HCT116 (cell line): ENCODE measurements at regions not wholly inside any gene's neighbourhood (a gene's known extent, or its start where the extent isn't known, plus 50 kb on each side); places are given as distances from the start of the nearest gene placed in this dataset.

ENCODE experiments used
- ATAC-seq: fragments of 200-7000 bp; cut with Tn5 transposase; 2 replicates; pipeline ENCODE4 v1.9.1; 2020; ENCODE audit warnings: mild to moderate bottlenecking, moderate library complexity
- BruUV-seq: library from RNA; stranded (reverse); fragments of 400-500 nt; replicated peaks from 2 replicates; lab custom pipeline; 2021; lab: Mats Ljungman, UMichigan
- CTCF ChIA-PET: fragments of 300-600 bp; sonication (Branson Sonifier 250); formaldehyde crosslinking; loops from one replicate; lab custom pipeline; 2021; ENCODE audit warnings: antibody characterized with exemption; lab: Charles Lee
- POLR2A ChIA-PET: fragments of 300-600, 350-600 bp; sonication (Branson Sonifier 250); formaldehyde crosslinking; loops from one replicate; lab custom pipeline; 2021; ENCODE audit warnings: antibody characterized with exemption; lab: Charles Lee
- RAD21 ChIA-PET, 2 experiments: fragments of 300-600 bp; sonication (Branson Sonifier 250); formaldehyde crosslinking; loops; one replicate each; lab custom pipeline; 2023; ENCODE audit warnings: low total read pairs in 2 of 2; ENCODE audit not compliant: uncharacterized antibody in 2 of 2, unreplicated experiment in 2 of 2, low non-redundant PET in 1 of 2; lab: Charles Lee
- DNase-seq: peaks from one replicate; pipeline ENCODE4 v3.0.0-alpha.2; 2010; ENCODE audit warnings: low read depth, low spot score
- H2AFZ ChIP-seq: fragments of 200-600 bp; shearing (Covaris generic), sonication (generic); 2 replicates; pipeline ENCODE4 v1.6.1; 2017; ENCODE audit warnings: low read depth, mixed run types, mixed read lengths, antibody characterized with exemption, low read length; ENCODE audit not compliant: poor library complexity, severe bottlenecking
- H3K27ac ChIP-seq: 2 replicates; pipeline ENCODE4 v1.5.1; 2012; ENCODE audit warnings: low read depth, low read length
- H3K27me3 ChIP-seq: fragments of 200-600 bp; sonication (generic); 2 replicates; pipeline ENCODE4 v1.6.1; 2016; ENCODE audit warnings: mixed run types, low read length, mixed read lengths; ENCODE audit not compliant: insufficient read depth
- H3K36me3 ChIP-seq, 2 experiments: fragments of 200-500 bp in 1 of 2; fragments of 200-600 bp in 1 of 2; sonication (Bioruptor generic) in 1 of 2; sonication (generic) in 1 of 2; 2 replicates each; pipeline versions ENCODE4 v1.5.1 to v1.6.1; 2014 to 2016; ENCODE audit warnings: low read length in 2 of 2, inconsistent platforms in 1 of 2, mixed read lengths in 1 of 2, mixed run types in 1 of 2; ENCODE audit not compliant: insufficient read depth in 2 of 2, control insufficient read depth in 1 of 2
- H3K4me1 ChIP-seq, 2 experiments: fragments of 200-600 bp in 1 of 2; sonication (generic) in 1 of 2; 2 replicates each; pipeline versions ENCODE4 v1.5.1 to v1.6.1; 2012 to 2017; ENCODE audit warnings: low read length in 2 of 2, inconsistent platforms in 1 of 2, mild to moderate bottlenecking in 1 of 2, mixed read lengths in 1 of 2, mixed run types in 1 of 2, moderate library complexity in 1 of 2; ENCODE audit not compliant: insufficient read depth in 2 of 2, control insufficient read depth in 1 of 2
- H3K4me2 ChIP-seq: fragments of 200-600 bp; sonication (generic); 2 replicates; pipeline ENCODE4 v1.6.1; 2017; ENCODE audit warnings: mixed run types, low read length, mixed read lengths
- H3K4me3 ChIP-seq, 2 experiments: fragments of 200-600 bp in 1 of 2; sonication (generic) in 1 of 2; replicated peaks in 1 of 2; 2 replicates each; pipeline ENCODE4 v1.5.1; 2011 to 2016; ENCODE audit warnings: low read length in 2 of 2, control low read depth in 1 of 2, low read depth in 1 of 2, mild to moderate bottlenecking in 1 of 2, mixed read lengths in 1 of 2, mixed run types in 1 of 2
- H3K79me2 ChIP-seq: fragments of 200-600 bp; sonication (generic); 2 replicates; pipeline ENCODE4 v1.6.1; 2017; ENCODE audit warnings: mild to moderate bottlenecking, mixed run types, low read length, moderate library complexity, mixed read lengths; ENCODE audit not compliant: insufficient read depth
- H3K9ac ChIP-seq: fragments of 200-600 bp; sonication (generic); 2 replicates; pipeline ENCODE4 v1.6.1; 2016; ENCODE audit warnings: low read length, mixed read lengths
- H3K9me2 ChIP-seq: fragments of 200-600 bp; sonication (generic), shearing (Covaris generic); 2 replicates; pipeline ENCODE4 v1.6.1; 2017; ENCODE audit warnings: mixed run types, mild to moderate bottlenecking, moderate library complexity; ENCODE audit not compliant: insufficient read depth
- H3K9me3 ChIP-seq, 2 experiments: fragments of 200-500 bp in 1 of 2; fragments of 200-600 bp in 1 of 2; sonication (Bioruptor generic) in 1 of 2; sonication (generic) in 1 of 2; 2 replicates each; pipeline ENCODE4 v1.6.1; 2014 to 2017; ENCODE audit warnings: low read length in 2 of 2, mixed read lengths in 2 of 2, inconsistent platforms in 1 of 2, low read depth in 1 of 2, mild to moderate bottlenecking in 1 of 2, mixed run types in 1 of 2, moderate library complexity in 1 of 2; ENCODE audit not compliant: control insufficient read depth in 1 of 2, insufficient read depth in 1 of 2
- H4K20me1 ChIP-seq: fragments of 200-600 bp; sonication (generic), shearing (Covaris generic); 2 replicates; pipeline ENCODE4 v1.6.1; 2017; ENCODE audit warnings: mixed run types, mild to moderate bottlenecking, moderate library complexity; ENCODE audit not compliant: insufficient read depth
- JUND ChIP-seq: IDR thresholded peaks from 2 replicates; pipeline ENCODE4 v1.6.1; 2012
- POLR2A ChIP-seq: IDR thresholded peaks from 2 replicates; pipeline ENCODE4 v1.7.0; 2011; ENCODE audit warnings: borderline replicate concordance; ENCODE audit not compliant: insufficient read depth, insufficient read length; ENCODE audit errors: extremely low read depth
- TCF7L2 ChIP-seq: IDR thresholded peaks from 2 replicates; pipeline ENCODE4 v1.7.0; 2011; ENCODE audit warnings: borderline replicate concordance, inconsistent platforms; ENCODE audit not compliant: insufficient read depth, insufficient read length; ENCODE audit errors: extremely low read depth
- intact Hi-C: fragments of 100-400 bp; cut with micrococcal nuclease; formaldehyde crosslinking; loops from 2 replicates; pipeline ENCODE4 v1.10.0; 2022
- TF ChIP-seq, protein P1 (sequence below): IDR thresholded peaks from 2 replicates; pipeline ENCODE4 v1.6.1; 2012; ENCODE audit warnings: low read depth
- TF ChIP-seq, protein P2 (sequence below): IDR thresholded peaks from 2 replicates; pipeline ENCODE4 v1.6.1; 2011; ENCODE audit warnings: mild to moderate bottlenecking, low read length, moderate library complexity; ENCODE audit not compliant: insufficient replicate concordance; ENCODE audit errors: extremely low read depth

DNA sequence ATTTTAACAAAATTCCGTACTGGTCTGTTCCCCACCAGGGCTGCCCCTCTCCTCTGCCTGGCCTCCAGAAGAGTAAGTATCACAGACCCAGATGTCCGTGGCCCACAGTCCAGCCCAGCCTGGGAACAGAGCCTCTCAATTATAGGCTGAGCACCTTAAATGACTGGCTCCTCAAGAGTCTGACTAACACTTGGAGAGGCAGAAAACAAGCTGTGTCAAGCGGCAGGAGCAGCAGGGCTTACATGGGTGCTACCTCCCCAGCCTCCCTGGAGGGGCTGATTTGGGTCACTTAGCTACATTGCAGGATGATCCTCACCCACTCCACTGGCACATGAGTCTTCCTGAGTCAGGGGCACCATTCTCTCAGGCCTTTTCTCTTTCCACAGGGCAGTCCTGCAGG, 209.7 kb downstream of the COPRS start (continued):
- TF ChIP-seq, protein P1, sequence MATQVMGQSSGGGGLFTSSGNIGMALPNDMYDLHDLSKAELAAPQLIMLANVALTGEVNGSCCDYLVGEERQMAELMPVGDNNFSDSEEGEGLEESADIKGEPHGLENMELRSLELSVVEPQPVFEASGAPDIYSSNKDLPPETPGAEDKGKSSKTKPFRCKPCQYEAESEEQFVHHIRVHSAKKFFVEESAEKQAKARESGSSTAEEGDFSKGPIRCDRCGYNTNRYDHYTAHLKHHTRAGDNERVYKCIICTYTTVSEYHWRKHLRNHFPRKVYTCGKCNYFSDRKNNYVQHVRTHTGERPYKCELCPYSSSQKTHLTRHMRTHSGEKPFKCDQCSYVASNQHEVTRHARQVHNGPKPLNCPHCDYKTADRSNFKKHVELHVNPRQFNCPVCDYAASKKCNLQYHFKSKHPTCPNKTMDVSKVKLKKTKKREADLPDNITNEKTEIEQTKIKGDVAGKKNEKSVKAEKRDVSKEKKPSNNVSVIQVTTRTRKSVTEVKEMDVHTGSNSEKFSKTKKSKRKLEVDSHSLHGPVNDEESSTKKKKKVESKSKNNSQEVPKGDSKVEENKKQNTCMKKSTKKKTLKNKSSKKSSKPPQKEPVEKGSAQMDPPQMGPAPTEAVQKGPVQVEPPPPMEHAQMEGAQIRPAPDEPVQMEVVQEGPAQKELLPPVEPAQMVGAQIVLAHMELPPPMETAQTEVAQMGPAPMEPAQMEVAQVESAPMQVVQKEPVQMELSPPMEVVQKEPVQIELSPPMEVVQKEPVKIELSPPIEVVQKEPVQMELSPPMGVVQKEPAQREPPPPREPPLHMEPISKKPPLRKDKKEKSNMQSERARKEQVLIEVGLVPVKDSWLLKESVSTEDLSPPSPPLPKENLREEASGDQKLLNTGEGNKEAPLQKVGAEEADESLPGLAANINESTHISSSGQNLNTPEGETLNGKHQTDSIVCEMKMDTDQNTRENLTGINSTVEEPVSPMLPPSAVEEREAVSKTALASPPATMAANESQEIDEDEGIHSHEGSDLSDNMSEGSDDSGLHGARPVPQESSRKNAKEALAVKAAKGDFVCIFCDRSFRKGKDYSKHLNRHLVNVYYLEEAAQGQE = no peak
- TF ChIP-seq, protein P2, sequence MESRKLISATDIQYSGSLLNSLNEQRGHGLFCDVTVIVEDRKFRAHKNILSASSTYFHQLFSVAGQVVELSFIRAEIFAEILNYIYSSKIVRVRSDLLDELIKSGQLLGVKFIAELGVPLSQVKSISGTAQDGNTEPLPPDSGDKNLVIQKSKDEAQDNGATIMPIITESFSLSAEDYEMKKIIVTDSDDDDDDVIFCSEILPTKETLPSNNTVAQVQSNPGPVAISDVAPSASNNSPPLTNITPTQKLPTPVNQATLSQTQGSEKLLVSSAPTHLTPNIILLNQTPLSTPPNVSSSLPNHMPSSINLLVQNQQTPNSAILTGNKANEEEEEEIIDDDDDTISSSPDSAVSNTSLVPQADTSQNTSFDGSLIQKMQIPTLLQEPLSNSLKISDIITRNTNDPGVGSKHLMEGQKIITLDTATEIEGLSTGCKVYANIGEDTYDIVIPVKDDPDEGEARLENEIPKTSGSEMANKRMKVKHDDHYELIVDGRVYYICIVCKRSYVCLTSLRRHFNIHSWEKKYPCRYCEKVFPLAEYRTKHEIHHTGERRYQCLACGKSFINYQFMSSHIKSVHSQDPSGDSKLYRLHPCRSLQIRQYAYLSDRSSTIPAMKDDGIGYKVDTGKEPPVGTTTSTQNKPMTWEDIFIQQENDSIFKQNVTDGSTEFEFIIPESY = no peak
- TF ChIP-seq JUND (no peak), POLR2A (no peak)

DNA sequence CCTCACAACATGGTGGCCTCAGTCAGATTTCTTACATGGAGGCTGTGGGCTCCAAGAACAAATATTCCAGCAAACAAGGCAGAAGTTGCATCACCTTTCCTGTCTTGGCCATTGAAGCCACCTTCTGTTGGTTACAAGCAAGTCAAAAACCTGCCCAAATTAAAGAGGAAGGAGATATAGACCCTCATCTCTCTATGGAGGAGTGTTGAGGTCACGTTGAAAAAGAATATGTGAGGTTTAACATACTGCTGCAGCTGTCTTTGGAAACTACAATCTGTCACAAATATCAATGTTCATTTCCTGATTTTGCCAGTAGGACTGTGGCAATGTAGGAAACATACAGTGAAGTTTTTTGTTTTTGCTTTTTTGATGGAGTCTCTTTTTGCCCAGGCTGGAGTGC, 211.4 kb downstream of the COPRS start:
- Histone ChIP-seq H3K9ac (no peak overlapping the region), H3K79me2 (no peaks in the 10 kb centered on the region), H4K20me1 (no peaks in the 10 kb centered on the region), H3K4me1 (no peaks in the 10 kb centered on the region), H3K27ac (no peak overlapping the region), H3K4me2 (no peak overlapping the region), H3K9me3 (no peaks in the 10 kb centered on the region; a peak in 1 of 4 replicates), H3K27me3 (no peaks in the 10 kb centered on the region), H2AFZ (no peak overlapping the region), H3K9me2 (no peaks in the 10 kb centered on the region), H3K4me3 (no peak overlapping the region), H3K36me3 (no peaks in the 10 kb centered on the region)
- TF ChIP-seq TCF7L2 = no peak
- intact Hi-C loops = no loop called here
- ChIA-PET RAD21 (no interaction called here), POLR2A (no interaction called here), CTCF (no interaction called here)
- ATAC-seq (no peak), DNase-seq (no peak)
- no TSS peak for BruUV-seq
